Neural cell (in vitro differentiated cells): ENCODE measurements at regions not wholly inside any gene's neighbourhood (a gene's known extent, or its start where the extent isn't known, plus 50 kb on each side); places are given as distances from the start of the nearest gene placed in this dataset.

ENCODE experiments used
- CTCF ChIP-seq: fragments of 450-650 bp; IDR thresholded peaks from 2 replicates; pipeline ENCODE4 v1.5.1; 2014; ENCODE audit warnings: antibody characterized with exemption, mild to moderate bottlenecking, moderate library complexity; ENCODE audit not compliant: poor library complexity, severe bottlenecking
- EP300 ChIP-seq: fragments of 450-650 bp; conservative IDR thresholded peaks from 2 replicates; pipeline ENCODE4 v1.6.1; 2014; ENCODE audit warnings: antibody characterized with exemption, mild to moderate bottlenecking, moderate library complexity; ENCODE audit not compliant: poor library complexity, severe bottlenecking
- SMC3 ChIP-seq: fragments of 450-650 bp; conservative IDR thresholded peaks from 2 replicates; pipeline ENCODE4 v1.6.1; 2014; ENCODE audit warnings: antibody characterized with exemption, mild to moderate bottlenecking, moderate library complexity; ENCODE audit not compliant: poor library complexity
- TAF1 ChIP-seq: IDR thresholded peaks from 2 replicates; pipeline ENCODE4 v1.6.1; 2012; ENCODE audit warnings: low read depth

DNA sequence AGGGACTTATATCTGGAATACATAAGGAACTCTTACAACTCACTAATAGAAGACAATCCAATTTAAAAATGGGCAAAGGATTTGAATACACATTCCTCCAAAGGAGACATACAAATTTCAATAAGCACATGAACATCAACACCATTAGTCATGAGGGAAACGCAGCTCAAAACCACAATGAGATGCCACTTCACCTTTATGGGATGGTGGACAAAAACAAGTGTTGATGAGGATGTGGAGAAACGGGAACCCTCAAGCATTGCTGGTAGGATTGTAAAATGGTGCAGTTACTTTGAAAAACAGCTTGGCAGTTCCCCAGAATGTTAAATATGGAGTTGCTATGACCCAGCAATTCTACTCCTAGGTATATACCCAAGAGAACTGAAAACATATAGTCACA is 72.7 kb upstream of the IER5L start:
- TF ChIP-seq TAF1 (no peak), EP300 (no peak), CTCF (no peak), SMC3 (no peak)
